ENCODE measurements at regions not wholly inside any gene's neighbourhood (a gene's known extent, or its start where the extent isn't known, plus 50 kb on each side); places are given as distances from the start of the nearest gene placed in this dataset.

- no peaks in the 10 kb centered on the region for H3K36me3 ChIP-seq (ENCODE audit: control insufficient read depth, insufficient read depth, low read length)
- H3K27ac ChIP-seq (ENCODE audit: low read length): no peak overlapping the region
- WGBS (ENCODE audit: insufficient coverage, low lambda C conversion rate): 89% methylated on average over 1 of the region's 3 CpGs
- peaks cover 4% of the 10 kb centered on the region for H3K9me3 ChIP-seq (ENCODE audit: control insufficient read depth, low read depth, low read length)
- H3K27me3 ChIP-seq (ENCODE audit: control insufficient read depth, insufficient read depth, low read length): no peaks in the 10 kb centered on the region
- no peak for DNase-seq
- no peak overlapping the region for H3K4me3 ChIP-seq (ENCODE audit: low read length)
- H3K4me1 ChIP-seq (ENCODE audit: control insufficient read depth, insufficient read depth, low read length): no peaks in the 10 kb centered on the region
These were observed 894.7 kb downstream of the C6orf118 start for GRCh38 chr6:164414695-164415094.

DNA sequence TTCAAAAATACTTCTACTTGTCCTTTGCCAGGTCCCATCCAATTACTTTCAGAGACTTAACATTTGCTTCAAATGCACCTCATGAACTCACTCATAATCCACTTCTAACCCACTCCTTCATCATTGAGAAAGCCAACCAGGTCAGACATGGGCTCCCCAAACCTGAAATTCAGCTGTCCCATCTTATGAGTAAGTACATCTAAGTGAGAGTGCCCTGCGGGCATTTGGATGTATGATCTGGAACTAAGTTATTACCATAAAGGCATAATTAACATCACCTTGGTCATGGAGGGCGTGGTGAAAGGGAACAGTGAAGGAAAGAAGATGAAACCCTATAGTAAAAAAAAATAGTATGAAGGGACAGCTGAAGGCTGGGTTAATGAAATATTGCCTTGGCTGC lies 896.8 kb downstream of the C6orf118 start:
- H3K27ac ChIP-seq (ENCODE audit: low read length): no peak overlapping the region
- H3K4me1 ChIP-seq (ENCODE audit: control insufficient read depth, insufficient read depth, low read length): no peaks in the 10 kb centered on the region
- H3K36me3 ChIP-seq (ENCODE audit: control insufficient read depth, insufficient read depth, low read length): no peaks in the 10 kb centered on the region
- no peaks in the 10 kb centered on the region for H3K27me3 ChIP-seq (ENCODE audit: control insufficient read depth, insufficient read depth, low read length)
- no peak for DNase-seq
- H3K4me3 ChIP-seq (ENCODE audit: low read length): no peak overlapping the region
- peaks cover 4% of the 10 kb centered on the region for H3K9me3 ChIP-seq (ENCODE audit: control insufficient read depth, low read depth, low read length)
- 100% methylated on average over 1 of the region's 2 CpGs for WGBS (ENCODE audit: insufficient coverage, low lambda C conversion rate)

DNA sequence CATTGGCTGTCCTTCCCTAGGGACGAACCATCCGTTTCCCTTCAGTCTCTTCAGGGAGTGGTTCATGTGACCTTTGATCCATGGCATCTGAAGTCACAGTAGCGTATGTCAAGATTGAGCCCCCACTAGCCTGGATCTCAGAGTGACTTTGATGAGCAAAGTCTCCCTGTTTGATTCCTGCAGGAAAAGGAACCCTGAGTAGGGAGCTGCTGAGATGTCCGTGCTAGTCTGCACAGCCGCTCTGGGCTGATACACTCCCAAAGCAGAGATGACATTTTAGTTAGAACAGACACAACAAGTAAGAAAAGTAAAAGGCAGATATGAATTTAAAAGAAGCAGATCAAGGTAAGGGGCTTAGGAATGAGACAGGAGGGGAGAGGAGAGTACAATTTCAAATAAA lies 899.4 kb downstream of the C6orf118 start:
- H3K9me3 ChIP-seq (ENCODE audit: control insufficient read depth, low read depth, low read length): peaks cover 4% of the 10 kb centered on the region
- no CpG with 5 or more reads among the region's 5 CpGs for WGBS (ENCODE audit: insufficient coverage, low lambda C conversion rate)
- no peaks in the 10 kb centered on the region for H3K27me3 ChIP-seq (ENCODE audit: control insufficient read depth, insufficient read depth, low read length)
- DNase-seq: no peak
- no peak overlapping the region for H3K4me3 ChIP-seq (ENCODE audit: low read length)
- H3K4me1 ChIP-seq (ENCODE audit: control insufficient read depth, insufficient read depth, low read length): no peaks in the 10 kb centered on the region
- H3K36me3 ChIP-seq (ENCODE audit: control insufficient read depth, insufficient read depth, low read length): no peaks in the 10 kb centered on the region
- no peak overlapping the region for H3K27ac ChIP-seq (ENCODE audit: low read length)

- no CpG with 5 or more reads among the region's 8 CpGs for WGBS (ENCODE audit: insufficient coverage, low lambda C conversion rate)
- Histone ChIP-seq H3K27me3 (ENCODE audit: control insufficient read depth, insufficient read depth, low read length) (no peaks in the 10 kb centered on the region), H3K9me3 (ENCODE audit: control insufficient read depth, low read depth, low read length) (peaks cover 4% of the 10 kb centered on the region), H3K4me3 (ENCODE audit: low read length) (no peak overlapping the region), H3K4me1 (ENCODE audit: control insufficient read depth, insufficient read depth, low read length) (no peaks in the 10 kb centered on the region), H3K27ac (ENCODE audit: low read length) (no peak overlapping the region), H3K36me3 (ENCODE audit: control insufficient read depth, insufficient read depth, low read length) (no peaks in the 10 kb centered on the region)
- DNase-seq: no peak
These were observed 899.9 kb downstream of the C6orf118 start for GRCh38 chr6:164409309-164410009.

GRCh38 chr6:164408868-164409267 lies 900.5 kb downstream of the C6orf118 start:
- no peak for DNase-seq
- Histone ChIP-seq H3K9me3 (ENCODE audit: control insufficient read depth, low read depth, low read length) (peaks cover 4% of the 10 kb centered on the region), H3K27me3 (ENCODE audit: control insufficient read depth, insufficient read depth, low read length) (no peaks in the 10 kb centered on the region), H3K4me3 (ENCODE audit: low read length) (no peak overlapping the region), H3K36me3 (ENCODE audit: control insufficient read depth, insufficient read depth, low read length) (no peaks in the 10 kb centered on the region), H3K27ac (ENCODE audit: low read length) (no peak overlapping the region), H3K4me1 (ENCODE audit: control insufficient read depth, insufficient read depth, low read length) (no peaks in the 10 kb centered on the region)
- no CpG with 5 or more reads among the region's 5 CpGs for WGBS (ENCODE audit: insufficient coverage, low lambda C conversion rate)

- Histone ChIP-seq H3K27me3 (ENCODE audit: control insufficient read depth, insufficient read depth, low read length) (no peaks in the 10 kb centered on the region), H3K9me3 (ENCODE audit: control insufficient read depth, low read depth, low read length) (no peaks in the 10 kb centered on the region), H3K4me1 (ENCODE audit: control insufficient read depth, insufficient read depth, low read length) (no peaks in the 10 kb centered on the region), H3K36me3 (ENCODE audit: control insufficient read depth, insufficient read depth, low read length) (no peaks in the 10 kb centered on the region), H3K4me3 (ENCODE audit: low read length) (no peak overlapping the region), H3K27ac (ENCODE audit: low read length) (no peak overlapping the region)
- 80% methylated on average over 2 of the region's 4 CpGs for WGBS (ENCODE audit: insufficient coverage, low lambda C conversion rate)
- no peak for DNase-seq
These were observed 904.5 kb downstream of the C6orf118 start for GRCh38 chr6:164404812-164405488.

GRCh38 chr6:164401871-164402270 lies 907.5 kb downstream of the C6orf118 start:
- WGBS (ENCODE audit: insufficient coverage, low lambda C conversion rate): 100% methylated on average over 1 of the region's 2 CpGs
- Histone ChIP-seq H3K36me3 (ENCODE audit: control insufficient read depth, insufficient read depth, low read length) (no peaks in the 10 kb centered on the region), H3K27ac (ENCODE audit: low read length) (no peak overlapping the region), H3K4me1 (ENCODE audit: control insufficient read depth, insufficient read depth, low read length) (no peaks in the 10 kb centered on the region), H3K9me3 (ENCODE audit: control insufficient read depth, low read depth, low read length) (no peaks in the 10 kb centered on the region), H3K4me3 (ENCODE audit: low read length) (no peak overlapping the region), H3K27me3 (ENCODE audit: control insufficient read depth, insufficient read depth, low read length) (no peaks in the 10 kb centered on the region)
- DNase-seq: no peak

DNA sequence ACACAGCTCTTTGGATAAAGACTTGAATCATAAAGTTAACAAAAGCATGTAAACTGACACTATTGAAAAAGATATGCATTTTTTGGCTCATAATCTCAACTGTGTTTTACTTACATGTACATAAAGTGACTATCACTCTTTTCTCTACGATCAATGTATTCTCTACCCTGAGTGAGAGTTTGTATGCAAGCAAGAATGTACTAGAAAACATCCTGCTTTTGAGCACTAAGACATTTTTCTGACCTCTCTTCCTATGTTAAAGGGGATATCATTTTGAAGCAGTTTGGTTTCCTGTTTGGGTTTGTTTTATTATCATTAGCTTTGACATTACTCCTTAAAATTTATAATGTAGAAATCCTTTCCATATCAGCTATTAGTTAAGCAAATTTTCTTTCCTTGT lies 910.8 kb downstream of the C6orf118 start:
- Histone ChIP-seq H3K4me1 (ENCODE audit: control insufficient read depth, insufficient read depth, low read length) (no peaks in the 10 kb centered on the region), H3K36me3 (ENCODE audit: control insufficient read depth, insufficient read depth, low read length) (no peaks in the 10 kb centered on the region), H3K9me3 (ENCODE audit: control insufficient read depth, low read depth, low read length) (no peaks in the 10 kb centered on the region), H3K27me3 (ENCODE audit: control insufficient read depth, insufficient read depth, low read length) (no peaks in the 10 kb centered on the region), H3K4me3 (ENCODE audit: low read length) (no peak overlapping the region), H3K27ac (ENCODE audit: low read length) (no peak overlapping the region)
- 80% methylated on average over 1 of the region's 1 CpG for WGBS (ENCODE audit: insufficient coverage, low lambda C conversion rate)
- DNase-seq: no peak

GRCh38 chr6:164396071-164397047 lies 913.0 kb downstream of the C6orf118 start:
- Histone ChIP-seq H3K9me3 (ENCODE audit: control insufficient read depth, low read depth, low read length) (no peaks in the 10 kb centered on the region), H3K4me1 (ENCODE audit: control insufficient read depth, insufficient read depth, low read length) (no peaks in the 10 kb centered on the region), H3K27me3 (ENCODE audit: control insufficient read depth, insufficient read depth, low read length) (no peaks in the 10 kb centered on the region), H3K4me3 (ENCODE audit: low read length) (no peak overlapping the region), H3K36me3 (ENCODE audit: control insufficient read depth, insufficient read depth, low read length) (no peaks in the 10 kb centered on the region), H3K27ac (ENCODE audit: low read length) (no peak overlapping the region)
- 100% methylated on average over 2 of the region's 9 CpGs for WGBS (ENCODE audit: insufficient coverage, low lambda C conversion rate)
- DNase-seq: no peak

DNA sequence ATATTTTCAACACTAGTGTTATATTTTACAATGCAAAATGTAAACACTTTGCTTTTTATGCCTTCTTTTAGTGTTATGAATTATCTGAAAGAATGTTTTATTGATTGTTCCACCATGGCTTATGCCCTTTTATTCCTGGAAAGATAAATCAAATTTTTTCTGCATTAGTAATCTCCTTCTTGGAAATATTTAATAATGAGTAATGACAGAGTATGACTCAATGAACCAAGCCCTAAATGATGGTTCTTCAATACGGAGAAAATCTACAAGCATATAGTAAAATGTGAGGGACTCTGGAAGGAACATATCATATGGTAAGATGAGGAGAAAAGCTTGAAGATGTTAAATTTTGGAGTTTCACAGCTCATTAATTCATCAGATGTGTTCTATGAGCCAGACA lies 929.6 kb downstream of the C6orf118 start:
- no peaks in the 10 kb centered on the region for H3K9me3 ChIP-seq (ENCODE audit: control insufficient read depth, low read depth, low read length)
- no CpG with 5 or more reads among the region's 1 CpG for WGBS (ENCODE audit: insufficient coverage, low lambda C conversion rate)
- no peak overlapping the region for H3K27ac ChIP-seq (ENCODE audit: low read length)

More for the DNA sequence above, 929.6 kb downstream of the C6orf118 start:
- H3K36me3 ChIP-seq (ENCODE audit: control insufficient read depth, insufficient read depth, low read length): no peaks in the 10 kb centered on the region
- no peaks in the 10 kb centered on the region for H3K4me1 ChIP-seq (ENCODE audit: control insufficient read depth, insufficient read depth, low read length)
- DNase-seq: no peak
- H3K27me3 ChIP-seq (ENCODE audit: control insufficient read depth, insufficient read depth, low read length): no peaks in the 10 kb centered on the region
- H3K4me3 ChIP-seq (ENCODE audit: low read length): no peak overlapping the region
